ENCODE measurements at regions not wholly inside any gene's neighbourhood (a gene's known extent, or its start where the extent isn't known, plus 50 kb on each side); places are given as distances from the start of the nearest gene placed in this dataset.

- Histone ChIP-seq H3K36me3 (no peaks in the 10 kb centered on the region), H3K4me1 (replicated peaks) (peaks cover 2% of the 10 kb centered on the region), H3K4me3 (no peak overlapping the region), H3K9me3 (no peaks in the 10 kb centered on the region), H3K27ac (no peak overlapping the region), H3K27me3 (replicated peaks; ENCODE audit: insufficient read depth) (no peaks in the 10 kb centered on the region)
- intact Hi-C loops (cut with DNase I) = no loop called here
- no peak for DNase-seq (ENCODE audit: low spot score)
- no peak for TF ChIP-seq POLR2A (IDR thresholded peaks at IDR 0.05)
- no peak for TF ChIP-seq CTCF (IDR thresholded peaks at IDR 0.05)
- no peak for TF ChIP-seq POLR2AphosphoS5 (IDR thresholded peaks at IDR 0.05)
Observed at GRCh38 chr5:57858905-57859304, 376.3 kb upstream of the ACTBL2 start.

- TF ChIP-seq CTCF (IDR thresholded peaks at IDR 0.05) (no peak), POLR2AphosphoS5 (IDR thresholded peaks at IDR 0.05) (no peak), POLR2A (IDR thresholded peaks at IDR 0.05) (no peak)
Observed at GRCh38 chr5:57857696-57858095, 375.1 kb upstream of the ACTBL2 start.

GRCh38 chr5:57855831-57856230 is 373.2 kb upstream of the ACTBL2 start:
- no peak for DNase-seq (ENCODE audit: low spot score)
- no peak overlapping the region for H3K27ac ChIP-seq
- no peaks in the 10 kb centered on the region for H3K9me3 ChIP-seq
- no peaks in the 10 kb centered on the region for H3K27me3 ChIP-seq (replicated peaks; ENCODE audit: insufficient read depth)
- H3K4me1 ChIP-seq (replicated peaks) = no peaks in the 10 kb centered on the region
- intact Hi-C loops (cut with DNase I) = no loop called here
- WGBS = 94% methylated on average over 2 of the region's 2 CpGs
- no peaks in the 10 kb centered on the region for H3K36me3 ChIP-seq
- no peak for TF ChIP-seq POLR2A (IDR thresholded peaks at IDR 0.05)
- TF ChIP-seq CTCF (IDR thresholded peaks at IDR 0.05) = no peak
- TF ChIP-seq POLR2AphosphoS5 (IDR thresholded peaks at IDR 0.05) = no peak
- H3K4me3 ChIP-seq = no peak overlapping the region

More at GRCh38 chr5:57857696-57858095, 375.1 kb upstream of the ACTBL2 start:
- DNase-seq (ENCODE audit: low spot score) = no peak
- Histone ChIP-seq H3K36me3 (no peaks in the 10 kb centered on the region), H3K4me3 (no peak overlapping the region), H3K27ac (no peak overlapping the region), H3K9me3 (no peaks in the 10 kb centered on the region), H3K27me3 (replicated peaks; ENCODE audit: insufficient read depth) (no peaks in the 10 kb centered on the region), H3K4me1 (replicated peaks) (peaks cover 2% of the 10 kb centered on the region)
- intact Hi-C loops (cut with DNase I) = no loop called here

GRCh38 chr5:57853929-57854697 is 371.5 kb upstream of the ACTBL2 start:
- no peak overlapping the region for H3K27ac ChIP-seq
- H3K36me3 ChIP-seq = no peaks in the 10 kb centered on the region
- intact Hi-C loops (cut with DNase I) = no loop called here
- no peaks in the 10 kb centered on the region for H3K9me3 ChIP-seq
- H3K27me3 ChIP-seq (replicated peaks; ENCODE audit: insufficient read depth) = no peaks in the 10 kb centered on the region
- no peaks in the 10 kb centered on the region for H3K4me1 ChIP-seq (replicated peaks)
- H3K4me3 ChIP-seq = no peak overlapping the region
- 85% methylated on average over 3 of the region's 3 CpGs for WGBS
- TF ChIP-seq POLR2A (IDR thresholded peaks at IDR 0.05) (no peak), POLR2AphosphoS5 (IDR thresholded peaks at IDR 0.05) (no peak), CTCF (IDR thresholded peaks at IDR 0.05) (no peak)
- DNase-seq (ENCODE audit: low spot score) = no peak

GRCh38 chr5:57850109-57850508 is 367.5 kb upstream of the ACTBL2 start:
- DNase-seq (ENCODE audit: low spot score) = no peak
- Histone ChIP-seq H3K27ac (no peak overlapping the region), H3K4me3 (no peak overlapping the region), H3K4me1 (replicated peaks) (no peaks in the 10 kb centered on the region), H3K27me3 (replicated peaks; ENCODE audit: insufficient read depth) (no peaks in the 10 kb centered on the region), H3K9me3 (no peaks in the 10 kb centered on the region), H3K36me3 (no peaks in the 10 kb centered on the region)
- WGBS = 80% methylated on average over 1 of the region's 1 CpG
- intact Hi-C loops (cut with DNase I) = no loop called here
- TF ChIP-seq POLR2A (IDR thresholded peaks at IDR 0.05) (no peak), POLR2AphosphoS5 (IDR thresholded peaks at IDR 0.05) (no peak), CTCF (IDR thresholded peaks at IDR 0.05) (no peak)
